ENCODE measurements at regions not wholly inside any gene's neighbourhood (a gene's known extent, or its start where the extent isn't known, plus 50 kb on each side); places are given as distances from the start of the nearest gene placed in this dataset.
A peak's percentile ranks its signal among the peaks of the same experiment; 100 is the strongest.

- no peaks in the 10 kb centered on the region for H3K9me3 ChIP-seq
- no peak overlapping the region for H3K4me3 ChIP-seq
- intact Hi-C loops (cut with DNase I): no loop called here
- H3K4me1 ChIP-seq: no peaks in the 10 kb centered on the region
- no peak for ATAC-seq
- H3K36me3 ChIP-seq: no peaks in the 10 kb centered on the region
- H3K27me3 ChIP-seq: no peaks in the 10 kb centered on the region
- DNase-seq: no peak
- no peak for FAIRE-seq
- H3K27ac ChIP-seq: no peak overlapping the region
- no peak for TF ChIP-seq CTCF (IDR thresholded peaks at IDR 0.05)
Measured at GRCh38 chr3:106943071-106943470, 434.2 kb upstream of the CCDC54 start.

GRCh38 chr3:106945435-106945834 lies 431.8 kb upstream of the CCDC54 start:
- 57 to 59% methylated on average over 6 of the region's 6 CpGs for WGBS, 2 donors
- Histone ChIP-seq H3K4me3 (no peak overlapping the region), H3K36me3 (no peaks in the 10 kb centered on the region), H3K4me1 (no peaks in the 10 kb centered on the region), H3K27ac (no peak overlapping the region), H3K9me3 (no peaks in the 10 kb centered on the region), H3K27me3 (no peaks in the 10 kb centered on the region)
- intact Hi-C loops (cut with DNase I): no loop called here
- FAIRE-seq (no peak), ATAC-seq (peak in 1 of 4 donors; percentile 23), DNase-seq (no peak)
- TF ChIP-seq CTCF (IDR thresholded peaks at IDR 0.05): no peak

- no peak for TF ChIP-seq CTCF (IDR thresholded peaks at IDR 0.05)
- H3K36me3 ChIP-seq: no peaks in the 10 kb centered on the region
- intact Hi-C loops (cut with DNase I): no loop called here
- ATAC-seq (no peak), FAIRE-seq (no peak), DNase-seq (no peak)
- H3K27ac ChIP-seq: no peak overlapping the region
- H3K4me1 ChIP-seq: no peaks in the 10 kb centered on the region
- no peak overlapping the region for H3K4me3 ChIP-seq
- H3K9me3 ChIP-seq: no peaks in the 10 kb centered on the region
- WGBS, 2 donors: 30 to 41% methylated on average over 3 of the region's 3 CpGs
- H3K27me3 ChIP-seq: no peaks in the 10 kb centered on the region
Measured at GRCh38 chr3:106946866-106947265, 430.4 kb upstream of the CCDC54 start.

GRCh38 chr3:106957029-106957428 lies 420.2 kb upstream of the CCDC54 start:
- Histone ChIP-seq H3K4me3 (no peak overlapping the region), H3K27ac (no peak overlapping the region), H3K9me3 (no peaks in the 10 kb centered on the region), H3K27me3 (no peaks in the 10 kb centered on the region), H3K36me3 (no peaks in the 10 kb centered on the region), H3K4me1 (no peaks in the 10 kb centered on the region)
- WGBS, 2 donors: 58 to 62% methylated on average over 3 of the region's 3 CpGs
- FAIRE-seq: no peak
- no peak for TF ChIP-seq CTCF (IDR thresholded peaks at IDR 0.05)
- intact Hi-C loops (cut with DNase I): no loop called here
- DNase-seq: no peak
- no peak for ATAC-seq

- H3K9me3 ChIP-seq: no peaks in the 10 kb centered on the region
- H3K27me3 ChIP-seq: no peaks in the 10 kb centered on the region
- no peak for TF ChIP-seq CTCF (IDR thresholded peaks at IDR 0.05)
- intact Hi-C loops (cut with DNase I): no loop called here
- ATAC-seq (no peak), DNase-seq (no peak), FAIRE-seq (no peak)
- peaks cover 0 to 8% (median 7%) of the 10 kb centered on the region in 3 donors for H3K4me1 ChIP-seq
- no peak overlapping the region for H3K27ac ChIP-seq
- H3K36me3 ChIP-seq: no peaks in the 10 kb centered on the region
- 16 to 20% methylated on average over 1 of the region's 1 CpG for WGBS, 2 donors
- no peak overlapping the region for H3K4me3 ChIP-seq
Measured at GRCh38 chr3:106962993-106963392, 414.2 kb upstream of the CCDC54 start.

Data from pancreas (tissue), 10 donors.